ENCODE measurements at regions not wholly inside any gene's neighbourhood (a gene's known extent, or its start where the extent isn't known, plus 50 kb on each side); places are given as distances from the start of the nearest gene placed in this dataset.

DNA sequence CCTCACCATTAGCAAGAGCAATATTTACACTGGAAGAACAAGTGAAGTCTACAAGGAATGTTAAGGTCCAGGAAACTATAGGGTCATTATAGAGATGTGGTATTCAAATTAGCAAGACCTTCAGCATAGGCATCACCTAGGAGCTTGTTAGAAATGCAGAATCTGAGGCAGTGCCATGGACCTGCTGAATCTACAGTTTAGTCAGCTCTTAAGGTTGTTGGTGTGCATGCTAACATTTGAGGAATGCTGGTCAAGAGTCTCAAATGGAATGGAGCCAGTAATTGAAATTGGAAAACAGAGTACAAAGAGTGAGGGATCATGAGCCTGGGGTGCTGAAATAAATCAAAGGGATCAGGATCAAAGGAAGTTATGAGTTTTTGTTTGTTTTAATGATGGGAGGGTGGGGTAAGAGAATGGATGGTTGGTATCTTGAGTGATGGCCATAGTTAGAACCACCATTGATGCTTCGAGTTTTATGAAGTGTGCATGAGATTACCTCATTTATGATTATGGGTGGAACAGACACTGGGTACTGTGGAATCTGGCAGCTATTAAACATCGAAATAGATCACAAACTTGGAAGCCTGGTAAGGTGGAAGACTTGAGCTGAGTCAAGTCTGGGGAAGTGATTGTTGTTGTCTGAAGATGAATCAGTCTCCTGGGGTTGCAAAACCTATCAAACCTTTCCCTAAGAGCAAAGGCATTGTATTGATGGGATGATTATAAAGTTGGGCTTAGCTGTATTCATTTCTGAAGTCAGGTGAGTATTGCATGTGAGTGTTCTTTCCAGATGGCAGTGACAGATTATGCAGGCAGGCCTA lies 323.3 kb upstream of the E2F7 start:
- Histone ChIP-seq H3K79me2 (ENCODE audit: insufficient read depth, low read length) (no peaks in the 10 kb centered on the region), H3K9me2 (replicated peaks; ENCODE audit: low read depth, low read length) (no peaks in the 10 kb centered on the region), H3K27me3 (ENCODE audit: insufficient read depth, low read length, poor library complexity, severe bottlenecking) (no peaks in the 10 kb centered on the region), H3F3A (ENCODE audit: low read depth) (no peaks in the 10 kb centered on the region), H3K9ac (ENCODE audit: low read depth, low read length, poor library complexity, severe bottlenecking) (no peak overlapping the region), H3K4me1 (ENCODE audit: insufficient read depth, low read length, poor library complexity, severe bottlenecking) (no peaks in the 10 kb centered on the region), H3K9me3 (ENCODE audit: insufficient read depth, low read depth, low read length) (no peaks in the 10 kb centered on the region), H3K4me2 (ENCODE audit: low read depth, low read length, poor library complexity, severe bottlenecking) (no peak overlapping the region), H2AFZ (ENCODE audit: low read length) (no peak overlapping the region), H3K36me3 (ENCODE audit: insufficient read depth, low read length) (no peaks in the 10 kb centered on the region), H4K20me1 (ENCODE audit: insufficient read depth, low read length, poor library complexity, severe bottlenecking) (no peaks in the 10 kb centered on the region), H3K4me3 (ENCODE audit: low read length, poor library complexity, severe bottlenecking) (no peak overlapping the region)
- TF ChIP-seq EZH2phosphoT487 (IDR thresholded peaks at IDR 0.05; ENCODE audit: borderline replicate concordance) (no peak), CTCF (conservative IDR thresholded peaks at IDR 0.05; ENCODE audit: low read length) (no peak)

DNA sequence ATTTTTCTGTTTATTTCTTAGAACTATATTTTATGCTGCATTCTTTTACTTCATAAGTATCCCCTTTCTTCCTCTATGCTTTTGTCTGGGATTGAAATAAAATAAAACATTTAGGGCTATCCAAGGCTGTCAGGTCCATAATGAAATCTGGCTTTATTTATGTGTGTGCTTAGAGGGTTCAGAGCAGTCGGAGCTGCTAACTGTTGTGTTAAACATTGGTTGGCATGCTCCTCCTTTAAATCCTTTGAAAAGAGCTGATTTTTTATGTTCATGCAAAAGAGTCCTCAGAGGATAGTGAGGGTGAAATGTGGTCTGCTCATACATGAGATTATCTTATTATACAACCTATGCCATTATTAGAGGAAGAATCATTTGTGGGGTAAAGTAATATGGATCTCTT lies 322.3 kb upstream of the E2F7 start:
- no peaks in the 10 kb centered on the region for H3K79me2 ChIP-seq (ENCODE audit: insufficient read depth, low read length)

DNA sequence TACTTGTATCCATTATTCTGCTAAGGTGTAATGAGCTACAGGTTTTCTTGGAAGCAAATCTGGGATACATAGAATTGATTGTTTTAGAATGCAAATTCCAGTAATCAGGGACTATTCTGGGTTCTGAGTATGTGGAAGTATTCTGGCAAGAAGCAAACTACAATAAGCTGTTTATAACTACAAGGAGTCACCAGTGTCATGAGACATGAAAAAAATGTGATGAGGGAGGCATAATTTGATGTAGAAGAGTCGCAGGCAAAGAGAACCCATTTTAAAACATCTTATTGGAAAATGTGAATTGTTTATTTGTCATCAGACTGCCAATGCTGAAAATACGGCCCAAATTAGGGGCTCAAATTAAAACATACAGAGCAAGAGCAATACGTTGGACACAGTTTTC lies 321.8 kb upstream of the E2F7 start:
- TF ChIP-seq EZH2phosphoT487 (IDR thresholded peaks at IDR 0.05; ENCODE audit: borderline replicate concordance) (no peak), CTCF (conservative IDR thresholded peaks at IDR 0.05; ENCODE audit: low read length) (no peak)
- Histone ChIP-seq H3K4me2 (ENCODE audit: low read depth, low read length, poor library complexity, severe bottlenecking) (no peak overlapping the region), H3K9ac (ENCODE audit: low read depth, low read length, poor library complexity, severe bottlenecking) (no peak overlapping the region), H3K9me2 (replicated peaks; ENCODE audit: low read depth, low read length) (no peaks in the 10 kb centered on the region; the same call in 1 of the 2 replicates), H3K4me1 (ENCODE audit: insufficient read depth, low read length, poor library complexity, severe bottlenecking) (no peaks in the 10 kb centered on the region), H3F3A (ENCODE audit: low read depth) (no peaks in the 10 kb centered on the region), H4K20me1 (ENCODE audit: insufficient read depth, low read length, poor library complexity, severe bottlenecking) (no peaks in the 10 kb centered on the region), H3K4me3 (ENCODE audit: low read length, poor library complexity, severe bottlenecking) (no peak overlapping the region), H3K79me2 (ENCODE audit: insufficient read depth, low read length) (no peaks in the 10 kb centered on the region), H3K27me3 (ENCODE audit: insufficient read depth, low read length, poor library complexity, severe bottlenecking) (no peaks in the 10 kb centered on the region), H3K9me3 (ENCODE audit: insufficient read depth, low read depth, low read length) (no peaks in the 10 kb centered on the region), H3K36me3 (ENCODE audit: insufficient read depth, low read length) (no peaks in the 10 kb centered on the region), H2AFZ (ENCODE audit: low read length) (no peak overlapping the region)

More for the DNA sequence above, 322.3 kb upstream of the E2F7 start:
- Histone ChIP-seq H3K4me3 (ENCODE audit: low read length, poor library complexity, severe bottlenecking) (no peak overlapping the region), H4K20me1 (ENCODE audit: insufficient read depth, low read length, poor library complexity, severe bottlenecking) (no peaks in the 10 kb centered on the region), H3K9ac (ENCODE audit: low read depth, low read length, poor library complexity, severe bottlenecking) (no peak overlapping the region), H3K9me3 (ENCODE audit: insufficient read depth, low read depth, low read length) (no peaks in the 10 kb centered on the region), H3F3A (ENCODE audit: low read depth) (no peaks in the 10 kb centered on the region), H3K4me2 (ENCODE audit: low read depth, low read length, poor library complexity, severe bottlenecking) (no peak overlapping the region), H2AFZ (ENCODE audit: low read length) (no peak overlapping the region), H3K36me3 (ENCODE audit: insufficient read depth, low read length) (no peaks in the 10 kb centered on the region), H3K9me2 (replicated peaks; ENCODE audit: low read depth, low read length) (no peaks in the 10 kb centered on the region; the same call in 1 of the 2 replicates), H3K27me3 (ENCODE audit: insufficient read depth, low read length, poor library complexity, severe bottlenecking) (no peaks in the 10 kb centered on the region), H3K4me1 (ENCODE audit: insufficient read depth, low read length, poor library complexity, severe bottlenecking) (no peaks in the 10 kb centered on the region)
- TF ChIP-seq CTCF (conservative IDR thresholded peaks at IDR 0.05; ENCODE audit: low read length) = no peak
- TF ChIP-seq EZH2phosphoT487 (IDR thresholded peaks at IDR 0.05; ENCODE audit: borderline replicate concordance) = no peak

Measured in Loucy (cell line).